ENCODE measurements at regions not wholly inside any gene's neighbourhood (a gene's known extent, or its start where the extent isn't known, plus 50 kb on each side); places are given as distances from the start of the nearest gene placed in this dataset.

DNA sequence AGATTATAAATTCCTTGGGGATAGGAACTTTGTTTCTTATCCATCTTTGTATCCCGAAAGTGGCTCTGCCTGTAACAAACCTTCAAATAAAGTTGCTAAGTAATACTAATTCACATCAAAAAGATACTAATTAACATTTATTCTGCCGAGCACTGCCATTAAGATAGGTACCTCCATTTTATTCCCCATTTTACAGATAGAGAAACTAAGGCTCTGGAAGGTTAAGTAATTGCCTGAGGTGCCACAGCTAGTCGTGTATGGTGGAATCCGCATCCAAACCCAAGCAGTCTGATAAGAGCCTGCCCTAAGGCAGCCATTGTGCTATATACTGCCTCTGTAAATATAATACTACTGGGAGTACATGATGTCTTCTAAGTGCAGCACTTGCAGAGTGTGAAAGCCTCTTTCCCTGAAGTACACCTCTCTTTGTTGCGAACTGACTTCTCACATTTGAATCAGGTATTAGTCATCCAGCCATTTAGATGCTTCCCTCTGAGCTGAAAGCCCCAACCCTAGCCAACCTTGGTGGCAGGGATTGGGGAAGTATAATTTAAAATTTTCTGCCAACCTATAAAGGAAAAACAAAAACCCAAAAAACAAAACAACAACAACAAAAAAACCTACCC is 78.5 kb upstream of the CHD2 start:
- TF ChIP-seq, protein P1, sequence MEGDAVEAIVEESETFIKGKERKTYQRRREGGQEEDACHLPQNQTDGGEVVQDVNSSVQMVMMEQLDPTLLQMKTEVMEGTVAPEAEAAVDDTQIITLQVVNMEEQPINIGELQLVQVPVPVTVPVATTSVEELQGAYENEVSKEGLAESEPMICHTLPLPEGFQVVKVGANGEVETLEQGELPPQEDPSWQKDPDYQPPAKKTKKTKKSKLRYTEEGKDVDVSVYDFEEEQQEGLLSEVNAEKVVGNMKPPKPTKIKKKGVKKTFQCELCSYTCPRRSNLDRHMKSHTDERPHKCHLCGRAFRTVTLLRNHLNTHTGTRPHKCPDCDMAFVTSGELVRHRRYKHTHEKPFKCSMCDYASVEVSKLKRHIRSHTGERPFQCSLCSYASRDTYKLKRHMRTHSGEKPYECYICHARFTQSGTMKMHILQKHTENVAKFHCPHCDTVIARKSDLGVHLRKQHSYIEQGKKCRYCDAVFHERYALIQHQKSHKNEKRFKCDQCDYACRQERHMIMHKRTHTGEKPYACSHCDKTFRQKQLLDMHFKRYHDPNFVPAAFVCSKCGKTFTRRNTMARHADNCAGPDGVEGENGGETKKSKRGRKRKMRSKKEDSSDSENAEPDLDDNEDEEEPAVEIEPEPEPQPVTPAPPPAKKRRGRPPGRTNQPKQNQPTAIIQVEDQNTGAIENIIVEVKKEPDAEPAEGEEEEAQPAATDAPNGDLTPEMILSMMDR (IDR thresholded peaks at IDR 0.05; ENCODE audit: low read depth, low read length) = no peak
- no peak for TF ChIP-seq POLR2A (IDR thresholded peaks at IDR 0.05; ENCODE audit: extremely low read depth, insufficient read length)
- TF ChIP-seq MYC (IDR thresholded peaks at IDR 0.05; ENCODE audit: low read depth, low read length) = no peak
- TF ChIP-seq, protein P2, sequence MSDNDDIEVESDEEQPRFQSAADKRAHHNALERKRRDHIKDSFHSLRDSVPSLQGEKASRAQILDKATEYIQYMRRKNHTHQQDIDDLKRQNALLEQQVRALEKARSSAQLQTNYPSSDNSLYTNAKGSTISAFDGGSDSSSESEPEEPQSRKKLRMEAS (IDR thresholded peaks at IDR 0.05; ENCODE audit: low read depth, low read length) = no peak
